Liver (tissue), 3 donors: ENCODE measurements at regions not wholly inside any gene's neighbourhood (a gene's known extent, or its start where the extent isn't known, plus 50 kb on each side); places are given as distances from the start of the nearest gene placed in this dataset.

Source experiments
- TAF1 ChIP-seq: conservative IDR thresholded peaks from 2 replicates; pipeline ENCODE4 v1.6.1; 2016; ENCODE audit warnings: antibody characterized with exemption, mild to moderate bottlenecking
- TF ChIP-seq, protein P1 (sequence below): fragments of 150-350 bp; IDR thresholded peaks from 2 replicates; pipeline ENCODE4 v1.5.1; 2017; ENCODE audit warnings: improper control_type of control experiment, low read depth, low read length; ENCODE audit not compliant: missing input control
- TF ChIP-seq, protein P2 (sequence below): IDR thresholded peaks from 2 replicates; pipeline ENCODE4 v1.6.1; 2016; ENCODE audit warnings: antibody characterized with exemption
- TF ChIP-seq, protein P3 (sequence below): IDR thresholded peaks from 2 replicates; pipeline ENCODE4 v1.6.1; 2016; ENCODE audit warnings: antibody characterized with exemption, mild to moderate bottlenecking
- donor health status: healthy.
- donor health status: healthy.

DNA sequence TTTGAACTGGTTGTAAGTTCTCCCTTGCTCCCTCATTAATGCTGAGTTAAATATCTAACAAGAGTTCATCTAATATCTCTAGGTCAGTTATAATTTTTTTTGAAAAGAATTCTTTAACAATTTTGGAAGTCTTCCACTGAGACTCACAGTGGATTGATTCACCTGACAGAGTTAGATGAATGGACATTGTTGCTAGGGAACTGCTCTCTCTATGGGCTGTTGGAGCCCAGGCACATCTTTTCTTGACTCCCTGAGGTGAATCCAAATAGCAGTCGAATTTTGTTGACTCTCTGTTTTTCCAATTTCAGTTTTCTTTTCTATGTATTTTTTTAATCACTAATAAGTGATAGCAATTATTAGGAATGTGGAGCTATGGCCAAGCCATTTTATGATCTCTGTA lies 996.1 kb upstream of the PABPC4L start:
- no peak for TF ChIP-seq TAF1
- TF ChIP-seq, protein P1, sequence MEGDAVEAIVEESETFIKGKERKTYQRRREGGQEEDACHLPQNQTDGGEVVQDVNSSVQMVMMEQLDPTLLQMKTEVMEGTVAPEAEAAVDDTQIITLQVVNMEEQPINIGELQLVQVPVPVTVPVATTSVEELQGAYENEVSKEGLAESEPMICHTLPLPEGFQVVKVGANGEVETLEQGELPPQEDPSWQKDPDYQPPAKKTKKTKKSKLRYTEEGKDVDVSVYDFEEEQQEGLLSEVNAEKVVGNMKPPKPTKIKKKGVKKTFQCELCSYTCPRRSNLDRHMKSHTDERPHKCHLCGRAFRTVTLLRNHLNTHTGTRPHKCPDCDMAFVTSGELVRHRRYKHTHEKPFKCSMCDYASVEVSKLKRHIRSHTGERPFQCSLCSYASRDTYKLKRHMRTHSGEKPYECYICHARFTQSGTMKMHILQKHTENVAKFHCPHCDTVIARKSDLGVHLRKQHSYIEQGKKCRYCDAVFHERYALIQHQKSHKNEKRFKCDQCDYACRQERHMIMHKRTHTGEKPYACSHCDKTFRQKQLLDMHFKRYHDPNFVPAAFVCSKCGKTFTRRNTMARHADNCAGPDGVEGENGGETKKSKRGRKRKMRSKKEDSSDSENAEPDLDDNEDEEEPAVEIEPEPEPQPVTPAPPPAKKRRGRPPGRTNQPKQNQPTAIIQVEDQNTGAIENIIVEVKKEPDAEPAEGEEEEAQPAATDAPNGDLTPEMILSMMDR, result no peak
- TF ChIP-seq, protein P2, sequence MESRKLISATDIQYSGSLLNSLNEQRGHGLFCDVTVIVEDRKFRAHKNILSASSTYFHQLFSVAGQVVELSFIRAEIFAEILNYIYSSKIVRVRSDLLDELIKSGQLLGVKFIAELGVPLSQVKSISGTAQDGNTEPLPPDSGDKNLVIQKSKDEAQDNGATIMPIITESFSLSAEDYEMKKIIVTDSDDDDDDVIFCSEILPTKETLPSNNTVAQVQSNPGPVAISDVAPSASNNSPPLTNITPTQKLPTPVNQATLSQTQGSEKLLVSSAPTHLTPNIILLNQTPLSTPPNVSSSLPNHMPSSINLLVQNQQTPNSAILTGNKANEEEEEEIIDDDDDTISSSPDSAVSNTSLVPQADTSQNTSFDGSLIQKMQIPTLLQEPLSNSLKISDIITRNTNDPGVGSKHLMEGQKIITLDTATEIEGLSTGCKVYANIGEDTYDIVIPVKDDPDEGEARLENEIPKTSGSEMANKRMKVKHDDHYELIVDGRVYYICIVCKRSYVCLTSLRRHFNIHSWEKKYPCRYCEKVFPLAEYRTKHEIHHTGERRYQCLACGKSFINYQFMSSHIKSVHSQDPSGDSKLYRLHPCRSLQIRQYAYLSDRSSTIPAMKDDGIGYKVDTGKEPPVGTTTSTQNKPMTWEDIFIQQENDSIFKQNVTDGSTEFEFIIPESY, result no peak
- TF ChIP-seq, protein P3, sequence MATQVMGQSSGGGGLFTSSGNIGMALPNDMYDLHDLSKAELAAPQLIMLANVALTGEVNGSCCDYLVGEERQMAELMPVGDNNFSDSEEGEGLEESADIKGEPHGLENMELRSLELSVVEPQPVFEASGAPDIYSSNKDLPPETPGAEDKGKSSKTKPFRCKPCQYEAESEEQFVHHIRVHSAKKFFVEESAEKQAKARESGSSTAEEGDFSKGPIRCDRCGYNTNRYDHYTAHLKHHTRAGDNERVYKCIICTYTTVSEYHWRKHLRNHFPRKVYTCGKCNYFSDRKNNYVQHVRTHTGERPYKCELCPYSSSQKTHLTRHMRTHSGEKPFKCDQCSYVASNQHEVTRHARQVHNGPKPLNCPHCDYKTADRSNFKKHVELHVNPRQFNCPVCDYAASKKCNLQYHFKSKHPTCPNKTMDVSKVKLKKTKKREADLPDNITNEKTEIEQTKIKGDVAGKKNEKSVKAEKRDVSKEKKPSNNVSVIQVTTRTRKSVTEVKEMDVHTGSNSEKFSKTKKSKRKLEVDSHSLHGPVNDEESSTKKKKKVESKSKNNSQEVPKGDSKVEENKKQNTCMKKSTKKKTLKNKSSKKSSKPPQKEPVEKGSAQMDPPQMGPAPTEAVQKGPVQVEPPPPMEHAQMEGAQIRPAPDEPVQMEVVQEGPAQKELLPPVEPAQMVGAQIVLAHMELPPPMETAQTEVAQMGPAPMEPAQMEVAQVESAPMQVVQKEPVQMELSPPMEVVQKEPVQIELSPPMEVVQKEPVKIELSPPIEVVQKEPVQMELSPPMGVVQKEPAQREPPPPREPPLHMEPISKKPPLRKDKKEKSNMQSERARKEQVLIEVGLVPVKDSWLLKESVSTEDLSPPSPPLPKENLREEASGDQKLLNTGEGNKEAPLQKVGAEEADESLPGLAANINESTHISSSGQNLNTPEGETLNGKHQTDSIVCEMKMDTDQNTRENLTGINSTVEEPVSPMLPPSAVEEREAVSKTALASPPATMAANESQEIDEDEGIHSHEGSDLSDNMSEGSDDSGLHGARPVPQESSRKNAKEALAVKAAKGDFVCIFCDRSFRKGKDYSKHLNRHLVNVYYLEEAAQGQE, result no peak
